ENCODE measurements at regions not wholly inside any gene's neighbourhood (a gene's known extent, or its start where the extent isn't known, plus 50 kb on each side); places are given as distances from the start of the nearest gene placed in this dataset.

- H3K4me3 ChIP-seq, result no peak overlapping the region
- H3K4me1 ChIP-seq (ENCODE audit: insufficient read depth), result no peaks in the 10 kb centered on the region
- no peaks in the 10 kb centered on the region for H3K9me3 ChIP-seq
- intact Hi-C loops (cut with DNase I), result no loop called here
- TF ChIP-seq CTCF (IDR thresholded peaks at IDR 0.05) (no peak), POLR2A (IDR thresholded peaks at IDR 0.05) (no peak), EP300 (IDR thresholded peaks at IDR 0.05) (no peak)
- no peaks in the 10 kb centered on the region for H3K36me3 ChIP-seq
- no peak for DNase-seq
- H3K27ac ChIP-seq, result no peak overlapping the region
- no peaks in the 10 kb centered on the region for H3K27me3 ChIP-seq
Observed at GRCh38 chr2:83842421-83842820, 616.7 kb downstream of the SUCLG1 start.

GRCh38 chr2:83837823-83838222 is 621.3 kb downstream of the SUCLG1 start:
- TF ChIP-seq CTCF (IDR thresholded peaks at IDR 0.05), result no peak
- no peak for TF ChIP-seq EP300 (IDR thresholded peaks at IDR 0.05)
- TF ChIP-seq POLR2A (IDR thresholded peaks at IDR 0.05), result no peak
- intact Hi-C loops (cut with DNase I), result no loop called here
- Histone ChIP-seq H3K9me3 (no peaks in the 10 kb centered on the region), H3K36me3 (no peaks in the 10 kb centered on the region), H3K27me3 (no peaks in the 10 kb centered on the region), H3K4me1 (ENCODE audit: insufficient read depth) (no peaks in the 10 kb centered on the region), H3K27ac (no peak overlapping the region), H3K4me3 (no peak overlapping the region)
- WGBS, 3 donors, result 76 to 79% (median 76%) methylated on average over 3 of the region's 3 CpGs
- DNase-seq, result no peak

- TF ChIP-seq EP300 (IDR thresholded peaks at IDR 0.05) (no peak), CTCF (IDR thresholded peaks at IDR 0.05) (no peak), POLR2A (IDR thresholded peaks at IDR 0.05) (no peak)
- intact Hi-C loops (cut with DNase I), result no loop called here
Observed at GRCh38 chr2:83827618-83828017, 631.5 kb downstream of the SUCLG1 start.

GRCh38 chr2:83826577-83826976 is 632.5 kb downstream of the SUCLG1 start:
- no peaks in the 10 kb centered on the region for H3K9me3 ChIP-seq
- 76 to 87% (median 78%) methylated on average over 5 of the region's 5 CpGs for WGBS, 3 donors
- H3K36me3 ChIP-seq, result no peaks in the 10 kb centered on the region
- DNase-seq, result no peak
- no peaks in the 10 kb centered on the region for H3K4me1 ChIP-seq (ENCODE audit: insufficient read depth)
- TF ChIP-seq CTCF (IDR thresholded peaks at IDR 0.05) (no peak), EP300 (IDR thresholded peaks at IDR 0.05) (no peak), POLR2A (IDR thresholded peaks at IDR 0.05) (no peak)
- H3K27me3 ChIP-seq, result no peaks in the 10 kb centered on the region
- intact Hi-C loops (cut with DNase I), result no loop called here
- no peak overlapping the region for H3K4me3 ChIP-seq
- H3K27ac ChIP-seq, result no peak overlapping the region

More at GRCh38 chr2:83827618-83828017, 631.5 kb downstream of the SUCLG1 start:
- WGBS, 3 donors, result 81 to 98% (median 90%) methylated on average over 2 of the region's 2 CpGs
- no peaks in the 10 kb centered on the region for H3K36me3 ChIP-seq
- H3K4me3 ChIP-seq, result no peak overlapping the region
- DNase-seq, result no peak
- H3K27me3 ChIP-seq, result no peaks in the 10 kb centered on the region
- H3K27ac ChIP-seq, result no peak overlapping the region
- no peaks in the 10 kb centered on the region for H3K4me1 ChIP-seq (ENCODE audit: insufficient read depth)
- H3K9me3 ChIP-seq, result no peaks in the 10 kb centered on the region

- no peak overlapping the region for H3K27ac ChIP-seq
- no peak overlapping the region for H3K4me3 ChIP-seq
- DNase-seq, result no peak
- no peaks in the 10 kb centered on the region for H3K36me3 ChIP-seq
- WGBS, 3 donors, result 67 to 91% (median 77%) methylated on average over 2 of the region's 2 CpGs
- H3K27me3 ChIP-seq, result no peaks in the 10 kb centered on the region
- H3K4me1 ChIP-seq (ENCODE audit: insufficient read depth), result no peaks in the 10 kb centered on the region
- intact Hi-C loops (cut with DNase I), result no loop called here
- no peaks in the 10 kb centered on the region for H3K9me3 ChIP-seq
- no peak for TF ChIP-seq EP300 (IDR thresholded peaks at IDR 0.05)
- TF ChIP-seq POLR2A (IDR thresholded peaks at IDR 0.05), result no peak
- TF ChIP-seq CTCF (IDR thresholded peaks at IDR 0.05), result no peak
Observed at GRCh38 chr2:83823229-83823628, 635.9 kb downstream of the SUCLG1 start.

Data from ovary (tissue), 7 donors.